HCT116 (cell line): ENCODE measurements at regions not wholly inside any gene's neighbourhood (a gene's known extent, or its start where the extent isn't known, plus 50 kb on each side); places are given as distances from the start of the nearest gene placed in this dataset.

Source experiments
- ATAC-seq: fragments of 200-7000 bp; cut with Tn5 transposase; 2 replicates; pipeline ENCODE4 v1.9.1; 2020; ENCODE audit warnings: mild to moderate bottlenecking, moderate library complexity
- BruUV-seq: library from RNA; stranded (reverse); fragments of 400-500 nt; replicated peaks from 2 replicates; lab custom pipeline; 2021; lab: Mats Ljungman, UMichigan
- CTCF ChIA-PET: fragments of 300-600 bp; sonication (Branson Sonifier 250); formaldehyde crosslinking; loops from one replicate; lab custom pipeline; 2021; ENCODE audit warnings: antibody characterized with exemption; lab: Charles Lee
- POLR2A ChIA-PET: fragments of 300-600, 350-600 bp; sonication (Branson Sonifier 250); formaldehyde crosslinking; loops from one replicate; lab custom pipeline; 2021; ENCODE audit warnings: antibody characterized with exemption; lab: Charles Lee
- RAD21 ChIA-PET, 2 experiments: fragments of 300-600 bp; sonication (Branson Sonifier 250); formaldehyde crosslinking; loops; one replicate each; lab custom pipeline; 2023; ENCODE audit warnings: low total read pairs in 2 of 2; ENCODE audit not compliant: uncharacterized antibody in 2 of 2, unreplicated experiment in 2 of 2, low non-redundant PET in 1 of 2; lab: Charles Lee
- DNase-seq: peaks from one replicate; pipeline ENCODE4 v3.0.0-alpha.2; 2010; ENCODE audit warnings: low read depth, low spot score
- H2AFZ ChIP-seq: fragments of 200-600 bp; shearing (Covaris generic), sonication (generic); 2 replicates; pipeline ENCODE4 v1.6.1; 2017; ENCODE audit warnings: low read depth, mixed run types, mixed read lengths, antibody characterized with exemption, low read length; ENCODE audit not compliant: poor library complexity, severe bottlenecking
- H3K27ac ChIP-seq: 2 replicates; pipeline ENCODE4 v1.5.1; 2012; ENCODE audit warnings: low read depth, low read length
- H3K27me3 ChIP-seq: fragments of 200-600 bp; sonication (generic); 2 replicates; pipeline ENCODE4 v1.6.1; 2016; ENCODE audit warnings: mixed run types, low read length, mixed read lengths; ENCODE audit not compliant: insufficient read depth
- H3K36me3 ChIP-seq, 2 experiments: fragments of 200-500 bp in 1 of 2; fragments of 200-600 bp in 1 of 2; sonication (Bioruptor generic) in 1 of 2; sonication (generic) in 1 of 2; 2 replicates each; pipeline versions ENCODE4 v1.5.1 to v1.6.1; 2014 to 2016; ENCODE audit warnings: low read length in 2 of 2, inconsistent platforms in 1 of 2, mixed read lengths in 1 of 2, mixed run types in 1 of 2; ENCODE audit not compliant: insufficient read depth in 2 of 2, control insufficient read depth in 1 of 2
- H3K4me1 ChIP-seq, 2 experiments: fragments of 200-600 bp in 1 of 2; sonication (generic) in 1 of 2; 2 replicates each; pipeline versions ENCODE4 v1.5.1 to v1.6.1; 2012 to 2017; ENCODE audit warnings: low read length in 2 of 2, inconsistent platforms in 1 of 2, mild to moderate bottlenecking in 1 of 2, mixed read lengths in 1 of 2, mixed run types in 1 of 2, moderate library complexity in 1 of 2; ENCODE audit not compliant: insufficient read depth in 2 of 2, control insufficient read depth in 1 of 2
- H3K4me2 ChIP-seq: fragments of 200-600 bp; sonication (generic); 2 replicates; pipeline ENCODE4 v1.6.1; 2017; ENCODE audit warnings: mixed run types, low read length, mixed read lengths
- H3K4me3 ChIP-seq, 2 experiments: fragments of 200-600 bp in 1 of 2; sonication (generic) in 1 of 2; replicated peaks in 1 of 2; 2 replicates each; pipeline ENCODE4 v1.5.1; 2011 to 2016; ENCODE audit warnings: low read length in 2 of 2, control low read depth in 1 of 2, low read depth in 1 of 2, mild to moderate bottlenecking in 1 of 2, mixed read lengths in 1 of 2, mixed run types in 1 of 2
- H3K79me2 ChIP-seq: fragments of 200-600 bp; sonication (generic); 2 replicates; pipeline ENCODE4 v1.6.1; 2017; ENCODE audit warnings: mild to moderate bottlenecking, mixed run types, low read length, moderate library complexity, mixed read lengths; ENCODE audit not compliant: insufficient read depth
- H3K9ac ChIP-seq: fragments of 200-600 bp; sonication (generic); 2 replicates; pipeline ENCODE4 v1.6.1; 2016; ENCODE audit warnings: low read length, mixed read lengths
- H3K9me2 ChIP-seq: fragments of 200-600 bp; sonication (generic), shearing (Covaris generic); 2 replicates; pipeline ENCODE4 v1.6.1; 2017; ENCODE audit warnings: mixed run types, mild to moderate bottlenecking, moderate library complexity; ENCODE audit not compliant: insufficient read depth
- H3K9me3 ChIP-seq, 2 experiments: fragments of 200-500 bp in 1 of 2; fragments of 200-600 bp in 1 of 2; sonication (Bioruptor generic) in 1 of 2; sonication (generic) in 1 of 2; 2 replicates each; pipeline ENCODE4 v1.6.1; 2014 to 2017; ENCODE audit warnings: low read length in 2 of 2, mixed read lengths in 2 of 2, inconsistent platforms in 1 of 2, low read depth in 1 of 2, mild to moderate bottlenecking in 1 of 2, mixed run types in 1 of 2, moderate library complexity in 1 of 2; ENCODE audit not compliant: control insufficient read depth in 1 of 2, insufficient read depth in 1 of 2
- H4K20me1 ChIP-seq: fragments of 200-600 bp; sonication (generic), shearing (Covaris generic); 2 replicates; pipeline ENCODE4 v1.6.1; 2017; ENCODE audit warnings: mixed run types, mild to moderate bottlenecking, moderate library complexity; ENCODE audit not compliant: insufficient read depth
- CEBPB ChIP-seq: IDR thresholded peaks from 2 replicates; pipeline ENCODE4 v1.6.1; 2012; ENCODE audit warnings: low read depth
- CTCF ChIP-seq, 3 experiments: fragments of 200-600 bp in 1 of 3; sonication (generic) in 1 of 3; IDR thresholded peaks in 2 of 3; conservative IDR thresholded peaks in 1 of 3; 2 replicates each; pipeline ENCODE4 v1.5.1; 2012 to 2017; ENCODE audit warnings: low read depth in 2 of 3, low read length in 2 of 3, antibody characterized with exemption in 1 of 3, borderline replicate concordance in 1 of 3, control low read depth in 1 of 3, mild to moderate bottlenecking in 1 of 3, mixed read lengths in 1 of 3, mixed run types in 1 of 3, moderate library complexity in 1 of 3; ENCODE audit not compliant: insufficient read depth in 1 of 3
- ELF1 ChIP-seq: IDR thresholded peaks from 2 replicates; pipeline ENCODE4 v1.6.1; 2012; ENCODE audit warnings: low read depth, borderline replicate concordance
- EZH2phosphoT487 ChIP-seq: fragments of 200-600 bp; IDR thresholded peaks from 2 replicates; pipeline ENCODE4 v1.6.1; 2018; ENCODE audit warnings: antibody characterized with exemption, borderline replicate concordance
- JUND ChIP-seq: IDR thresholded peaks from 2 replicates; pipeline ENCODE4 v1.6.1; 2012
- MAX ChIP-seq: IDR thresholded peaks from 2 replicates; pipeline ENCODE4 v1.6.1; 2012
- POLR2AphosphoS5 ChIP-seq: IDR thresholded peaks from 2 replicates; pipeline ENCODE4 v1.6.1; 2011; ENCODE audit warnings: mild to moderate bottlenecking, low read depth, low read length, moderate library complexity
- RAD21 ChIP-seq: IDR thresholded peaks from 2 replicates; pipeline ENCODE4 v1.6.1; 2012; ENCODE audit warnings: low read depth, mild to moderate bottlenecking
- TCF7L2 ChIP-seq: IDR thresholded peaks from 2 replicates; pipeline ENCODE4 v1.7.0; 2011; ENCODE audit warnings: borderline replicate concordance, inconsistent platforms; ENCODE audit not compliant: insufficient read depth, insufficient read length; ENCODE audit errors: extremely low read depth
- YY1 ChIP-seq: IDR thresholded peaks from 2 replicates; pipeline ENCODE4 v1.6.1; 2011; ENCODE audit warnings: low read length, low read depth, moderate library complexity, mild to moderate bottlenecking; ENCODE audit not compliant: insufficient replicate concordance; ENCODE audit errors: extremely low read depth
- ZFX ChIP-seq: fragments of 450-650 bp; IDR thresholded peaks from 2 replicates; pipeline ENCODE4 v1.6.1; 2017
- ZNF274 ChIP-seq: fragments of 200-500 bp; sonication (Bioruptor generic); IDR thresholded peaks from 2 replicates; pipeline ENCODE4 v1.6.1; 2014; ENCODE audit warnings: mild to moderate bottlenecking, low read depth, low read length, inconsistent platforms
- intact Hi-C: fragments of 100-400 bp; cut with micrococcal nuclease; formaldehyde crosslinking; loops from 2 replicates; pipeline ENCODE4 v1.10.0; 2022

GRCh38 chr22:27050771-27051170, 393.4 kb downstream of the MIAT start (continued):
- TF ChIP-seq ZNF274 = no peak
- TF ChIP-seq, all 23 proteins: peak for 0

GRCh38 chr22:27051407-27051806, 394.0 kb downstream of the MIAT start:
- intact Hi-C loops = no loop called here
- BruUV-seq = no TSS peak
- RAD21 ChIA-PET = no interaction called here

GRCh38 chr22:27057717-27058116, 400.3 kb downstream of the MIAT start:
- Histone ChIP-seq H3K27me3 (peaks cover 68% of the 10 kb centered on the region), H3K4me3 (no peak overlapping the region), H3K9me3 (no peaks in the 10 kb centered on the region), H3K27ac (no peak overlapping the region), H3K9ac (no peak overlapping the region), H3K4me1 (no peaks in the 10 kb centered on the region), H2AFZ (no peak overlapping the region), H4K20me1 (no peaks in the 10 kb centered on the region)
- ATAC-seq = no peak
- RAD21 ChIA-PET = no interaction called here
- CTCF ChIA-PET = no interaction called here
- POLR2A ChIA-PET = no interaction called here
- intact Hi-C loops = no loop called here
- TF ChIP-seq EZH2phosphoT487 = no peak
- no peak for TF ChIP-seq YY1
- TF ChIP-seq POLR2AphosphoS5 = no peak
- no peak for TF ChIP-seq CTCF (IDR thresholded peaks at IDR 0.05 in 2 of 3, conservative IDR thresholded peaks at IDR 0.05 in 1 of 3; ENCODE audit: borderline replicate concordance in 1 of 3, insufficient read depth in 1 of 3, low read depth in 2 of 3, low read length in 2 of 3)
- no peak for TF ChIP-seq TCF7L2
- no peak for TF ChIP-seq RAD21
- no peak for TF ChIP-seq ELF1
- no peak for TF ChIP-seq MAX
- TF ChIP-seq ZFX = no peak
- TF ChIP-seq, all 23 proteins: peak for 0
- Histone ChIP-seq H3K9me2 (no peaks in the 10 kb centered on the region), H3K79me2 (no peaks in the 10 kb centered on the region), H3K36me3 (no peaks in the 10 kb centered on the region), H3K4me2 (no peak overlapping the region)
- no TSS peak for BruUV-seq
- no peak for DNase-seq

More at GRCh38 chr22:27051407-27051806, 394.0 kb downstream of the MIAT start:
- H3K4me2 ChIP-seq = no peak overlapping the region
- no peak overlapping the region for H3K4me3 ChIP-seq
- H3K9me2 ChIP-seq = no peaks in the 10 kb centered on the region
- ChIA-PET CTCF (no interaction called here), POLR2A (interaction anchor here (0.5 kb wide), 1 partner anchor 610 kb away, joined by 3 read pairs; no protein-coding TSS in a partner anchor)
- no peak overlapping the region for H3K27ac ChIP-seq
- peaks cover 33% of the 10 kb centered on the region; the same call in 1 of the 2 replicates for H3K27me3 ChIP-seq
- no peak for TF ChIP-seq CEBPB
- no peak for TF ChIP-seq EZH2phosphoT487
- TF ChIP-seq JUND = no peak
- ATAC-seq (no peak), DNase-seq (no peak)
- H3K9ac ChIP-seq = no peak overlapping the region
- no peaks in the 10 kb centered on the region for H4K20me1 ChIP-seq
- H3K36me3 ChIP-seq = no peaks in the 10 kb centered on the region
- no peak overlapping the region for H2AFZ ChIP-seq
- no peaks in the 10 kb centered on the region for H3K79me2 ChIP-seq
- H3K9me3 ChIP-seq = no peaks in the 10 kb centered on the region; a peak in 1 of 4 replicates
- no peaks in the 10 kb centered on the region for H3K4me1 ChIP-seq
